HG03378 (cell line): ENCODE measurements at regions not wholly inside any gene's neighbourhood (a gene's known extent, or its start where the extent isn't known, plus 50 kb on each side); places are given as distances from the start of the nearest gene placed in this dataset.

Experiments used
- ATAC-seq: cut with Tn5 transposase; IDR thresholded peaks from one replicate; pipeline ENCODE4 v1.9.1; 2021; ENCODE audit warnings: mild to moderate bottlenecking, moderate library complexity; ENCODE audit not compliant: unreplicated experiment

GRCh38 chr3:127105587-127105986 lies 87.3 kb upstream of the PRR23E start:
- ATAC-seq = no peak

GRCh38 chr3:127106053-127106452 lies 86.9 kb upstream of the PRR23E start:
- ATAC-seq = no peak

- no peak for ATAC-seq
Measured at GRCh38 chr3:127106456-127106855, 86.5 kb upstream of the PRR23E start.

- ATAC-seq = no peak
Measured at GRCh38 chr3:127107002-127107401, 85.9 kb upstream of the PRR23E start.

GRCh38 chr3:127107491-127108375 lies 85.2 kb upstream of the PRR23E start:
- no peak for ATAC-seq

- no peak for ATAC-seq
Measured at GRCh38 chr3:127108796-127109195, 84.1 kb upstream of the PRR23E start.

GRCh38 chr3:127110982-127111693 lies 81.8 kb upstream of the PRR23E start:
- no peak for ATAC-seq

GRCh38 chr3:127112796-127113570 lies 79.9 kb upstream of the PRR23E start:
- no peak for ATAC-seq

- no peak for ATAC-seq
Measured at GRCh38 chr3:127113571-127113891, 79.4 kb upstream of the PRR23E start.

GRCh38 chr3:127114337-127115070 lies 78.4 kb upstream of the PRR23E start:
- no peak for ATAC-seq

GRCh38 chr3:127115691-127116351 lies 77.1 kb upstream of the PRR23E start:
- ATAC-seq = no peak

GRCh38 chr3:127118366-127118765 lies 74.6 kb upstream of the PRR23E start:
- ATAC-seq = no peak

- no peak for ATAC-seq
Measured at GRCh38 chr3:127119693-127120464, 73.1 kb upstream of the PRR23E start.

GRCh38 chr3:127120851-127121647 lies 71.9 kb upstream of the PRR23E start:
- ATAC-seq = no peak

- ATAC-seq = no peak
Measured at GRCh38 chr3:127121885-127122284, 71.0 kb upstream of the PRR23E start.

GRCh38 chr3:127123533-127123932 lies 69.4 kb upstream of the PRR23E start:
- no peak for ATAC-seq

GRCh38 chr3:127124120-127124519 lies 68.8 kb upstream of the PRR23E start:
- ATAC-seq = no peak

- no peak for ATAC-seq
Measured at GRCh38 chr3:127131424-127132170, 61.3 kb upstream of the PRR23E start.
